IMR-90 (cell line): ENCODE measurements at regions not wholly inside any gene's neighbourhood (a gene's known extent, or its start where the extent isn't known, plus 50 kb on each side); places are given as distances from the start of the nearest gene placed in this dataset.

Source experiments
- ATAC-seq: fragments of 200-7000 bp; cut with Tn5 transposase; 2 replicates; pipeline ENCODE4 v1.9.1; 2020; ENCODE audit warnings: low read depth, mild to moderate bottlenecking, moderate library complexity
- BruUV-seq: library from RNA; stranded (reverse); fragments of 400-500 nt; replicated peaks from 2 replicates; lab custom pipeline; 2021; lab: Mats Ljungman, UMichigan
- CTCF ChIA-PET: fragments of 300-600 bp; formaldehyde crosslinking; extraction: SDS; loops from one replicate; lab custom pipeline; 2021; ENCODE audit warnings: antibody characterized with exemption; lab: Yijun Ruan, JAX
- POLR2A ChIA-PET: fragments of 300-600 bp; sonication (Branson Sonifier 250); formaldehyde crosslinking; loops from one replicate; lab custom pipeline; 2022; ENCODE audit warnings: antibody characterized with exemption; ENCODE audit not compliant: unreplicated experiment; lab: Charles Lee
- DNase-seq: peaks from one replicate; pipeline ENCODE4 v3.0.0; 2013
- H2AFZ ChIP-seq: replicated peaks from 2 replicates; pipeline ENCODE3; 2013; ENCODE audit warnings: low read length, mild to moderate bottlenecking; ENCODE audit not compliant: poor library complexity
- H2AK5ac ChIP-seq: 2 replicates; pipeline ENCODE4 v1.6.1; 2013; ENCODE audit warnings: low read depth, low read length, inconsistent platforms
- H2AK9ac ChIP-seq: replicated peaks from 2 replicates; pipeline ENCODE3; 2013; ENCODE audit warnings: mild to moderate bottlenecking, low read depth, low read length, moderate library complexity; ENCODE audit not compliant: poor library complexity
- H2BK120ac ChIP-seq: 2 replicates; pipeline ENCODE4 v1.6.1; 2013; ENCODE audit warnings: low read depth, low read length, inconsistent platforms
- H2BK15ac ChIP-seq: 3 replicates; pipeline ENCODE4 v1.6.1; 2013; ENCODE audit warnings: low read depth, low read length, inconsistent platforms
- H2BK20ac ChIP-seq: 2 replicates; pipeline ENCODE4 v1.6.1; 2013; ENCODE audit warnings: low read depth, mild to moderate bottlenecking, inconsistent platforms, low read length, moderate library complexity
- H2BK5ac ChIP-seq: 2 replicates; pipeline ENCODE4 v1.6.1; 2013; ENCODE audit warnings: mild to moderate bottlenecking, low read depth, low read length, inconsistent platforms; ENCODE audit not compliant: poor library complexity, severe bottlenecking
- H3K14ac ChIP-seq: replicated peaks from 2 replicates; pipeline ENCODE4 v1.6.1; 2013; ENCODE audit warnings: low read depth, low read length, inconsistent platforms
- H3K18ac ChIP-seq: 2 replicates; pipeline ENCODE4 v1.6.1; 2013; ENCODE audit warnings: low read depth, low read length, control low read depth
- H3K23ac ChIP-seq: 2 replicates; pipeline ENCODE4 v1.6.1; 2013; ENCODE audit warnings: low read depth, low read length, inconsistent platforms
- H3K27ac ChIP-seq: 2 replicates; pipeline ENCODE4 v1.5.1; 2013; ENCODE audit warnings: mild to moderate bottlenecking, control low read depth, low read length; ENCODE audit not compliant: insufficient read depth
- H3K27me3 ChIP-seq: 2 replicates; pipeline ENCODE4 v1.6.1; 2013; ENCODE audit warnings: low read length; ENCODE audit not compliant: control insufficient read depth, insufficient read depth
- H3K36me3 ChIP-seq: 2 replicates; pipeline ENCODE4 v1.6.1; 2013; ENCODE audit warnings: low read length, mixed read lengths; ENCODE audit not compliant: control insufficient read depth, insufficient read depth
- H3K4ac ChIP-seq: 2 replicates; pipeline ENCODE4 v1.6.1; 2013; ENCODE audit warnings: low read depth, low read length, inconsistent platforms
- H3K4me1 ChIP-seq: 2 replicates; pipeline ENCODE4 v1.6.1; 2013; ENCODE audit warnings: low read length, mixed read lengths; ENCODE audit not compliant: control insufficient read depth, insufficient read depth
- H3K4me2 ChIP-seq: 2 replicates; pipeline ENCODE4 v1.6.1; 2013; ENCODE audit warnings: low read depth, mild to moderate bottlenecking, control low read depth, low read length, moderate library complexity
- H3K4me3 ChIP-seq: 2 replicates; pipeline ENCODE4 v1.5.1; 2013; ENCODE audit warnings: low read depth, mild to moderate bottlenecking, control low read depth, low read length, moderate library complexity; ENCODE audit not compliant: insufficient read depth
- H3K56ac ChIP-seq: 2 replicates; pipeline ENCODE4 v1.6.1; 2013; ENCODE audit warnings: low read length, inconsistent platforms; ENCODE audit not compliant: insufficient read depth; ENCODE audit errors: extremely low read depth
- H3K79me1 ChIP-seq, 2 experiments: 2 replicates each; pipeline ENCODE4 v1.6.1; 2013; ENCODE audit warnings: low read length in 2 of 2, inconsistent platforms in 1 of 2, low read depth in 1 of 2
- H3K9ac ChIP-seq: 2 replicates; pipeline ENCODE4 v1.6.1; 2013; ENCODE audit warnings: low read depth, low read length, control low read depth
- H3K9me1 ChIP-seq: 2 replicates; pipeline ENCODE4 v1.6.1; 2013; ENCODE audit warnings: low read length, inconsistent platforms; ENCODE audit not compliant: insufficient read depth
- H3K9me3 ChIP-seq: 2 replicates; pipeline ENCODE4 v1.6.1; 2013; ENCODE audit warnings: low read length; ENCODE audit not compliant: control insufficient read depth, insufficient read depth
- H4K20me1 ChIP-seq: 2 replicates; pipeline ENCODE4 v1.6.1; 2013; ENCODE audit warnings: low read length, inconsistent platforms; ENCODE audit not compliant: insufficient read depth
- H4K5ac ChIP-seq: 2 replicates; pipeline ENCODE4 v1.6.1; 2013; ENCODE audit warnings: mild to moderate bottlenecking, low read depth, low read length, control low read depth
- H4K8ac ChIP-seq, 2 experiments: 2 replicates each; pipeline ENCODE4 v1.6.1; 2013; ENCODE audit warnings: low read depth in 2 of 2, low read length in 2 of 2, control low read depth in 1 of 2, inconsistent platforms in 1 of 2
- H4K91ac ChIP-seq: 2 replicates; pipeline ENCODE4 v1.6.1; 2013; ENCODE audit warnings: low read depth, low read length, inconsistent platforms; ENCODE audit not compliant: insufficient read depth
- BHLHE40 ChIP-seq: fragments of 150-350 bp; IDR thresholded peaks from 2 replicates; pipeline ENCODE4 v1.6.1; 2016; ENCODE audit warnings: mild to moderate bottlenecking, low read depth, low read length
- MAZ ChIP-seq: IDR thresholded peaks from 2 replicates; pipeline ENCODE4 v1.6.1; 2012; ENCODE audit warnings: low read depth, mild to moderate bottlenecking, low read length, improper control_type of control experiment, moderate library complexity, borderline replicate concordance
- USF2 ChIP-seq: fragments of 150-350 bp; IDR thresholded peaks from 2 replicates; pipeline ENCODE4 v1.6.1; 2017; ENCODE audit warnings: mild to moderate bottlenecking, antibody characterized with exemption, low read length, low read depth
- WGBS, 2 experiments: methylation state at CpG; one replicate each; pipeline versions ENCODE4 v1.1.5 to v1.1.7; 2013; ENCODE audit warnings: missing lambda C conversion rate in 2 of 2; ENCODE audit not compliant: insufficient read length in 1 of 2; ENCODE audit errors: extremely low coverage in 2 of 2; 5-methylcytosine and 5-hydroxymethylcytosine counted together
- dilution Hi-C: fragments of 300-500 bp; cut with HindIII; formaldehyde crosslinking; loops from one replicate; pipeline ENCODE4 v1.14.3; 2018; ENCODE audit warnings: low sequenced_read_pairs; ENCODE audit not compliant: unreplicated experiment
- in situ Hi-C: fragments of 300-500 bp; cut with MboI; formaldehyde crosslinking; loops from 3 replicates; pipeline ENCODE4 v1.14.3; 2019; ENCODE audit warnings: low sequenced_read_pairs, inconsistent platforms, mixed read lengths
- intact Hi-C: fragments of 100-400 bp; cut with micrococcal nuclease; formaldehyde crosslinking; loops from 2 replicates; pipeline ENCODE4 v1.10.0; 2022

- POLR2A ChIA-PET: no interaction called here
- no TSS peak for BruUV-seq
- H3K9me3 ChIP-seq: peaks cover 76% of the 10 kb centered on the region
Observed at GRCh38 chr14:105861985-105862465, 335.6 kb downstream of the TMEM121 start.

More at GRCh38 chr14:105861985-105862465, 335.6 kb downstream of the TMEM121 start:
- H2BK20ac ChIP-seq: no peak overlapping the region
- no peak overlapping the region for H3K4me2 ChIP-seq
- no peak overlapping the region for H2BK120ac ChIP-seq
- H2AK5ac ChIP-seq: no peak overlapping the region
- no peak for TF ChIP-seq MAZ
- no peak for TF ChIP-seq USF2
- no peak for TF ChIP-seq BHLHE40
- no peak overlapping the region for H3K56ac ChIP-seq
- H4K91ac ChIP-seq: no peak overlapping the region
- H3K79me1 ChIP-seq: no peaks in the 10 kb centered on the region
- H3K4ac ChIP-seq: no peak overlapping the region
- no peak overlapping the region for H3K9ac ChIP-seq
- no peak overlapping the region for H3K23ac ChIP-seq
- H2AK9ac ChIP-seq: no peak overlapping the region
- H4K8ac ChIP-seq: no peak overlapping the region
- no peaks in the 10 kb centered on the region for H3K9me1 ChIP-seq
- DNase-seq: no peak
- H3K4me3 ChIP-seq: no peak overlapping the region
- in situ Hi-C loops: no loop called here
- no peak overlapping the region for H3K14ac ChIP-seq
- H4K20me1 ChIP-seq: no peaks in the 10 kb centered on the region
- ATAC-seq: no peak
- CTCF ChIA-PET: no interaction called here
- H3K27ac ChIP-seq: no peak overlapping the region
- no CpG with 5 or more reads among the region's 11 CpGs for WGBS, 2 experiments
- intact Hi-C loops: no loop called here
- H3K36me3 ChIP-seq: no peaks in the 10 kb centered on the region
- no peak overlapping the region for H4K5ac ChIP-seq
- H2BK15ac ChIP-seq: no peak overlapping the region
- no peak overlapping the region for H2AFZ ChIP-seq
- no peaks in the 10 kb centered on the region for H3K27me3 ChIP-seq
- H2BK5ac ChIP-seq: no peak overlapping the region
- no peaks in the 10 kb centered on the region for H3K4me1 ChIP-seq
- dilution Hi-C loops: no loop called here
- H3K18ac ChIP-seq: no peak overlapping the region
